Erythroblast (primary cell): ENCODE measurements at regions not wholly inside any gene's neighbourhood (a gene's known extent, or its start where the extent isn't known, plus 50 kb on each side); places are given as distances from the start of the nearest gene placed in this dataset.

ENCODE experiments used
- GATA1 ChIP-seq: IDR thresholded peaks from 2 replicates; pipeline ENCODE4 v1.6.1; 2011; ENCODE audit warnings: low read depth, mild to moderate bottlenecking, control low read depth, low read length, moderate library complexity
- POLR2A ChIP-seq: IDR thresholded peaks from 2 replicates; pipeline ENCODE4 v1.6.1; 2011; ENCODE audit warnings: mild to moderate bottlenecking, low read length

- TF ChIP-seq POLR2A (no peak), GATA1 (no peak)
Measured at GRCh38 chr16:26983426-26983825, 83.3 kb upstream of the C16orf82 start.
